GM21447 (cell line): ENCODE measurements at regions not wholly inside any gene's neighbourhood (a gene's known extent, or its start where the extent isn't known, plus 50 kb on each side); places are given as distances from the start of the nearest gene placed in this dataset.
"Not testable (repeated sequence)": the region's sequence is repeated elsewhere in the genome, so short reads cannot be mapped to it uniquely, and the experiment has no call there.

Experiments
- ATAC-seq: cut with Tn5 transposase; IDR thresholded peaks from one replicate; pipeline ENCODE4 v1.9.1; 2021; ENCODE audit not compliant: unreplicated experiment

- ATAC-seq, result no peak
These were observed 169.2 kb downstream of the LNPK start for GRCh38 chr2:175832866-175833265.

- no peak for ATAC-seq
These were observed 172.3 kb downstream of the LNPK start for GRCh38 chr2:175829741-175830140.

- no peak for ATAC-seq
These were observed 174.2 kb downstream of the LNPK start for GRCh38 chr2:175827856-175828255.

- no peak for ATAC-seq
These were observed 177.8 kb downstream of the LNPK start for GRCh38 chr2:175824243-175824642.

GRCh38 chr2:175823707-175824073 is 178.4 kb downstream of the LNPK start:
- ATAC-seq, result no peak

- no peak for ATAC-seq
These were observed 178.9 kb downstream of the LNPK start for GRCh38 chr2:175823002-175823706.

GRCh38 chr2:175817221-175817620 is 184.8 kb downstream of the LNPK start:
- no peak for ATAC-seq

GRCh38 chr2:175815537-175815936 is 186.5 kb downstream of the LNPK start:
- ATAC-seq, result no peak

GRCh38 chr2:175811971-175812370 is 190.1 kb downstream of the LNPK start:
- no peak for ATAC-seq

GRCh38 chr2:175808858-175809257 is 193.2 kb downstream of the LNPK start:
- ATAC-seq, result no peak

- no peak for ATAC-seq
These were observed 194.0 kb downstream of the LNPK start for GRCh38 chr2:175808078-175808477.

GRCh38 chr2:175807031-175807873 is 194.8 kb downstream of the LNPK start:
- ATAC-seq, result no peak

- no peak for ATAC-seq
These were observed 195.5 kb downstream of the LNPK start for GRCh38 chr2:175806570-175806969.

- ATAC-seq, result no peak
These were observed 196.0 kb downstream of the LNPK start for GRCh38 chr2:175806125-175806490.

- no peak for ATAC-seq
These were observed 196.5 kb downstream of the LNPK start for GRCh38 chr2:175805442-175806124.

- no peak for ATAC-seq
These were observed 197.9 kb downstream of the LNPK start for GRCh38 chr2:175804122-175804521.

- ATAC-seq, result not testable (repeated sequence)
These were observed 205.6 kb downstream of the LNPK start for GRCh38 chr2:175796422-175796821.

GRCh38 chr2:175793648-175794047 is 208.4 kb downstream of the LNPK start:
- ATAC-seq, result no peak

- ATAC-seq, result no peak
These were observed 209.2 kb downstream of the LNPK start for GRCh38 chr2:175792881-175793280.

GRCh38 chr2:175792199-175792598 is 209.9 kb downstream of the LNPK start:
- ATAC-seq, result no peak

GRCh38 chr2:175786471-175787124 is 215.5 kb downstream of the LNPK start:
- ATAC-seq, result no peak
